Dedifferentiated amniotic fluid mesenchymal stem cell (primary cell): ENCODE measurements at regions not wholly inside any gene's neighbourhood (a gene's known extent, or its start where the extent isn't known, plus 50 kb on each side); places are given as distances from the start of the nearest gene placed in this dataset.
"Not testable (repeated sequence)": the region's sequence is repeated elsewhere in the genome, so short reads cannot be mapped to it uniquely, and the experiment has no call there.

Source experiments
- DNase-seq: peaks from one replicate; pipeline ENCODE4 v3.0.0-alpha.2; 2016; ENCODE audit errors: extremely low spot score

- DNase-seq: no peak
These were observed 102.8 kb downstream of the TNFAIP3 start for GRCh38 chr6:137969874-137970273.

- DNase-seq: no peak
These were observed 103.3 kb downstream of the TNFAIP3 start for GRCh38 chr6:137970368-137970767.

- no peak for DNase-seq
These were observed 106.1 kb downstream of the TNFAIP3 start for GRCh38 chr6:137973201-137973600.

- DNase-seq: peak; percentile 29
These were observed 108.3 kb downstream of the TNFAIP3 start for GRCh38 chr6:137975188-137975940.

GRCh38 chr6:137976430-137976829, 109.4 kb downstream of the TNFAIP3 start:
- DNase-seq: no peak

- no peak for DNase-seq
These were observed 110.1 kb downstream of the TNFAIP3 start for GRCh38 chr6:137977206-137977605.

GRCh38 chr6:137977814-137978213, 110.8 kb downstream of the TNFAIP3 start:
- DNase-seq: no peak

- no peak for DNase-seq
These were observed 111.3 kb downstream of the TNFAIP3 start for GRCh38 chr6:137978252-137978896.

- DNase-seq: not testable (repeated sequence)
These were observed 112.2 kb downstream of the TNFAIP3 start for GRCh38 chr6:137979263-137979662.

- DNase-seq: no peak
These were observed 113.7 kb downstream of the TNFAIP3 start for GRCh38 chr6:137980777-137981176.

GRCh38 chr6:137981758-137982157, 114.7 kb downstream of the TNFAIP3 start:
- DNase-seq: no peak

GRCh38 chr6:137982418-137983189, 115.5 kb downstream of the TNFAIP3 start:
- no peak for DNase-seq

GRCh38 chr6:137983269-137983668, 116.2 kb downstream of the TNFAIP3 start:
- no peak for DNase-seq

- no peak for DNase-seq
These were observed 117.6 kb downstream of the PERP start for GRCh38 chr6:137989664-137990063.

- no peak for DNase-seq
These were observed 111.8 kb downstream of the PERP start for GRCh38 chr6:137995371-137995770.

- no peak for DNase-seq
These were observed 108.7 kb downstream of the PERP start for GRCh38 chr6:137998461-137999019.

- no peak for DNase-seq
These were observed 107.4 kb downstream of the PERP start for GRCh38 chr6:137999815-138000214.

GRCh38 chr6:138000941-138001340, 106.3 kb downstream of the PERP start:
- no peak for DNase-seq

GRCh38 chr6:138001750-138002349, 105.4 kb downstream of the PERP start:
- DNase-seq: peak; percentile 60

- DNase-seq: no peak
These were observed 102.6 kb downstream of the PERP start for GRCh38 chr6:138004430-138005287.

- DNase-seq: no peak
These were observed 101.4 kb downstream of the PERP start for GRCh38 chr6:138005846-138006245.
